Smooth muscle cell (in vitro differentiated cells): ENCODE measurements at regions not wholly inside any gene's neighbourhood (a gene's known extent, or its start where the extent isn't known, plus 50 kb on each side); places are given as distances from the start of the nearest gene placed in this dataset.

Experiments
- DNase-seq: peaks from one replicate; lab custom pipeline; 2025; ENCODE audit not compliant: unreplicated experiment; lab: John Stamatoyannopoulos, UW
- H2AFZ ChIP-seq: fragments of 200-600 bp; sonication (generic); 2 replicates; pipeline ENCODE4 v1.6.0; 2016; ENCODE audit warnings: antibody characterized with exemption, low read depth, mild to moderate bottlenecking
- H3F3A ChIP-seq: fragments of 200-600 bp; sonication (generic); 2 replicates; pipeline ENCODE4 v1.6.0; 2017; ENCODE audit warnings: antibody characterized with exemption, low read depth
- H3K27ac ChIP-seq: fragments of 200-600 bp; sonication (generic); 2 replicates; pipeline ENCODE4 v1.5.1; 2016; ENCODE audit warnings: low read depth, mild to moderate bottlenecking
- H3K27me3 ChIP-seq: fragments of 200-600 bp; sonication (generic); 2 replicates; pipeline ENCODE4 v1.6.1; 2016; ENCODE audit warnings: low read depth, mild to moderate bottlenecking
- H3K36me3 ChIP-seq: fragments of 200-600 bp; sonication (generic); 2 replicates; pipeline ENCODE4 v1.5.1; 2016; ENCODE audit warnings: low read depth
- H3K4me1 ChIP-seq: fragments of 200-600 bp; sonication (generic); 2 replicates; pipeline ENCODE4 v1.5.1; 2016; ENCODE audit warnings: low read depth
- H3K4me2 ChIP-seq: fragments of 200-600 bp; sonication (generic); 2 replicates; pipeline ENCODE4 v1.6.0; 2016; ENCODE audit warnings: mild to moderate bottlenecking
- H3K4me3 ChIP-seq: fragments of 200-600 bp; sonication (generic); 2 replicates; pipeline ENCODE4 v1.5.1; 2016; ENCODE audit warnings: mild to moderate bottlenecking
- H3K79me2 ChIP-seq: fragments of 200-600 bp; sonication (generic); 2 replicates; pipeline ENCODE4 v1.6.0; 2016; ENCODE audit warnings: low read depth, mild to moderate bottlenecking
- H3K9ac ChIP-seq: fragments of 200-600 bp; sonication (generic); 2 replicates; pipeline ENCODE4 v1.6.0; 2016; ENCODE audit warnings: low read depth
- H3K9me3 ChIP-seq: fragments of 200-600 bp; sonication (generic); replicated peaks from 2 replicates; pipeline ENCODE4 v1.5.1; 2016; ENCODE audit warnings: low read depth
- H4K20me1 ChIP-seq: fragments of 200-600 bp; sonication (generic); 2 replicates; pipeline ENCODE4 v1.6.0; 2016; ENCODE audit warnings: low read depth
- WGBS: methylation state at CpG from one replicate; pipeline ENCODE4 v1.1.7; 2016; ENCODE audit warnings: low lambda C conversion rate; 5-methylcytosine and 5-hydroxymethylcytosine counted together
- TF ChIP-seq, protein P1 (sequence below): fragments of 200-600 bp; sonication (generic); IDR thresholded peaks from 2 replicates; pipeline ENCODE4 v1.5.1; 2017; ENCODE audit warnings: borderline replicate concordance, mild to moderate bottlenecking, antibody characterized with exemption; ENCODE audit not compliant: insufficient read depth, poor library complexity, severe bottlenecking

DNA sequence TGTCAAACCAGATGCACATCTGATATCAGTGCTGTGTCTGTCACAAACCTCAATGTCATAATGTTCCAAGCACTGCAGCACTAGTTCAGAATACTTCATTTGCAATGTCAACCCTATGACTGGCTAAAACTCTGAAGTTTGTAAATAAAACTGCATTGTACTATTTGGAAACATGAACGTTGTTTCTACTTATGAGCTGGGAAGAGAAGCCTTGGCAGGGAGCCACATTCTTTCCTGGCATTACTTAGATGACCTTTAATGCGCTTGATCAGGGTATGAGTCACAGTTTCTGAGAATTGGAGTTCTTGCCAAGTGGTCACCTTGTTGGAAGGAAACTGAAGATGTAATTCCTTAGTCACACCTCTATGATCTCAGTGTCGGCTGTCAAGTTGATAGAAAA lies 664.8 kb upstream of the MMS22L start:
- Histone ChIP-seq H3K79me2 (no peaks in the 10 kb centered on the region), H3K9ac (no peak overlapping the region), H2AFZ (no peak overlapping the region), H3K27me3 (no peaks in the 10 kb centered on the region), H3K36me3 (no peaks in the 10 kb centered on the region), H3K4me3 (no peak overlapping the region), H3F3A (no peaks in the 10 kb centered on the region), H3K9me3 (no peaks in the 10 kb centered on the region), H3K27ac (no peak overlapping the region), H4K20me1 (no peaks in the 10 kb centered on the region), H3K4me2 (no peak overlapping the region), H3K4me1 (peaks cover 5% of the 10 kb centered on the region)
- TF ChIP-seq, protein P1, sequence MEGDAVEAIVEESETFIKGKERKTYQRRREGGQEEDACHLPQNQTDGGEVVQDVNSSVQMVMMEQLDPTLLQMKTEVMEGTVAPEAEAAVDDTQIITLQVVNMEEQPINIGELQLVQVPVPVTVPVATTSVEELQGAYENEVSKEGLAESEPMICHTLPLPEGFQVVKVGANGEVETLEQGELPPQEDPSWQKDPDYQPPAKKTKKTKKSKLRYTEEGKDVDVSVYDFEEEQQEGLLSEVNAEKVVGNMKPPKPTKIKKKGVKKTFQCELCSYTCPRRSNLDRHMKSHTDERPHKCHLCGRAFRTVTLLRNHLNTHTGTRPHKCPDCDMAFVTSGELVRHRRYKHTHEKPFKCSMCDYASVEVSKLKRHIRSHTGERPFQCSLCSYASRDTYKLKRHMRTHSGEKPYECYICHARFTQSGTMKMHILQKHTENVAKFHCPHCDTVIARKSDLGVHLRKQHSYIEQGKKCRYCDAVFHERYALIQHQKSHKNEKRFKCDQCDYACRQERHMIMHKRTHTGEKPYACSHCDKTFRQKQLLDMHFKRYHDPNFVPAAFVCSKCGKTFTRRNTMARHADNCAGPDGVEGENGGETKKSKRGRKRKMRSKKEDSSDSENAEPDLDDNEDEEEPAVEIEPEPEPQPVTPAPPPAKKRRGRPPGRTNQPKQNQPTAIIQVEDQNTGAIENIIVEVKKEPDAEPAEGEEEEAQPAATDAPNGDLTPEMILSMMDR, result no peak
- no peak for DNase-seq
- WGBS, result 59% methylated on average over 3 of the region's 3 CpGs

DNA sequence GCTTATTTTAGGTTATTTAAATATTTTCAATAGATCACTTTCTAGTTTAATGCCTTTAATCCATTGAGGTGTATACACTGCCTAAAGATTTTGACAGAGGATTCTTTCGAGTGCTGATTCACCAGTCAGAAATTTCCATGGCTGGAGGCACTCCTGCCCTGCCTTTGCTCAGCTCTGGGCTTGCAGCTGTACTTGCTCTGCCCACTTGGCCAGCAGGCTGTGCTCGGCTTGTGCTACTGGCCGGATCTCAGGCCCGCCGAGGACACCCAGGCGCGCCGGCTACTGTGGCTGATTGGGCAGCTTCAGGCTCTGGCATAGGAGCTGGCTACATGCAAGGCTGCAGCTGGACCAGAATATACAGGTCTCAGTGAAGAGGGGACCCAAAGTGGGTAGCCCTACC lies 675.1 kb upstream of the MMS22L start:
- Histone ChIP-seq H3K79me2 (no peaks in the 10 kb centered on the region), H3K9me3 (no peaks in the 10 kb centered on the region), H2AFZ (no peak overlapping the region), H3K4me2 (no peak overlapping the region), H3K36me3 (no peaks in the 10 kb centered on the region), H3K27ac (no peak overlapping the region), H3K4me3 (no peak overlapping the region), H4K20me1 (no peaks in the 10 kb centered on the region), H3K9ac (no peak overlapping the region), H3K4me1 (no peaks in the 10 kb centered on the region), H3K27me3 (no peaks in the 10 kb centered on the region), H3F3A (no peaks in the 10 kb centered on the region)
- WGBS, result 53% methylated on average over 8 of the region's 8 CpGs
- TF ChIP-seq, protein P1, result no peak
- no peak for DNase-seq

DNA sequence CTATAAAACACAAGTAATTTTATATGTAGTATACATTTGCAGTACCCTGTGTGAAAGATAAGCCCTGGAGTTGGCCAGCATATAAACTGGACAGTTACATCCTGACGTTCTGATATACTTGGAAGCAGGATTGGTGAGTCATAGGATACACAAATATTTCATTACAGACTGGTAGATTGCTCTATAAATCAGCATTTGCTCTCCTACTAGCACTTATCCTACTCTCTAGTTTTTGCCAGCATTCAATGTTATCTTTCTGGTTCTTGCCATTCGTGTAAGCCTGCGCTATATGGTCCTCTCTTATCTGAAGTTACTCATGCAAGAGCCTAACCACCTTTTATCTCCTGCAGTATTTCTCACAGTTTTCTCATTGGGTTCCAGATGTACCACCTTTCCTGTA lies 680.2 kb upstream of the MMS22L start:
- Histone ChIP-seq H3F3A (no peaks in the 10 kb centered on the region), H3K4me3 (no peak overlapping the region), H2AFZ (no peak overlapping the region), H3K27ac (no peak overlapping the region), H3K4me1 (no peaks in the 10 kb centered on the region), H3K9ac (no peak overlapping the region), H4K20me1 (no peaks in the 10 kb centered on the region), H3K27me3 (no peaks in the 10 kb centered on the region), H3K4me2 (no peak overlapping the region), H3K9me3 (no peaks in the 10 kb centered on the region), H3K36me3 (no peaks in the 10 kb centered on the region), H3K79me2 (no peaks in the 10 kb centered on the region)
- no peak for DNase-seq
- TF ChIP-seq, protein P1, result no peak
- WGBS, result 33% methylated on average over 3 of the region's 3 CpGs

DNA sequence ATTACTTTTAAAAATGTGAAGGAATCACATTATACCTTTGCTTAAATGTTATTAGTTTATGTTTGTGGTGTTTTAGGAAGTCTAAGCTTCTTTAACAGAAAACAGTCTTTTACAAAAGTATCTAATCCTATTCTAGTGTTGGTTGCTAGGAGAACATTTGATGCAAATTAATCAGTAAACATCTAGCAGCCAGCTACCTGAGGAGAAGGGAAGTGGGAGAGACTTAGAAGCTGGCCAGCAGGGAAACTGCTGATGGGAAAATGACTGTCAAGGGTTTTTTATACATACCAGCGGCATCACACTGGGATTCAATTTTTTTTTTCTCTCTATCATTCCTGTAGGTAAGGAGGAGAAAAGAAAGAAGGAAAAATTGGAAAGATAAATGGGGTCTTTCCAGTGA lies 686.0 kb upstream of the MMS22L start:
- Histone ChIP-seq H4K20me1 (no peaks in the 10 kb centered on the region), H3K79me2 (no peaks in the 10 kb centered on the region), H3K9ac (no peak overlapping the region), H3K9me3 (no peaks in the 10 kb centered on the region), H3K27ac (no peak overlapping the region), H3F3A (no peaks in the 10 kb centered on the region), H3K4me1 (no peaks in the 10 kb centered on the region), H3K27me3 (no peaks in the 10 kb centered on the region), H3K4me2 (no peak overlapping the region), H3K4me3 (no peak overlapping the region), H3K36me3 (no peaks in the 10 kb centered on the region), H2AFZ (no peak overlapping the region)
- no peak for DNase-seq
- 85% methylated on average over 1 of the region's 1 CpG for WGBS
- TF ChIP-seq, protein P1, result no peak
